HG03175 (cell line): ENCODE measurements at regions not wholly inside any gene's neighbourhood (a gene's known extent, or its start where the extent isn't known, plus 50 kb on each side); places are given as distances from the start of the nearest gene placed in this dataset.
"Not testable (repeated sequence)": the region's sequence is repeated elsewhere in the genome, so short reads cannot be mapped to it uniquely, and the experiment has no call there.

Source experiments
- ATAC-seq: cut with Tn5 transposase; IDR thresholded peaks from one replicate; pipeline ENCODE4 v1.9.1; 2021; ENCODE audit warnings: mild to moderate bottlenecking, moderate library complexity; ENCODE audit not compliant: unreplicated experiment

- no peak for ATAC-seq
Observed at GRCh38 chr1:4460651-4461050, 193.8 kb upstream of the AJAP1 start.

GRCh38 chr1:4461726-4462290 is 192.6 kb upstream of the AJAP1 start:
- ATAC-seq = no peak

- ATAC-seq = no peak
Observed at GRCh38 chr1:4462831-4463484, 191.5 kb upstream of the AJAP1 start.

- no peak for ATAC-seq
Observed at GRCh38 chr1:4463631-4464030, 190.8 kb upstream of the AJAP1 start.

GRCh38 chr1:4464478-4464877 is 189.9 kb upstream of the AJAP1 start:
- ATAC-seq = no peak

GRCh38 chr1:4467241-4467640 is 187.2 kb upstream of the AJAP1 start:
- no peak for ATAC-seq

- ATAC-seq = no peak
Observed at GRCh38 chr1:4468386-4468785, 186.0 kb upstream of the AJAP1 start.

GRCh38 chr1:4468804-4469514 is 185.4 kb upstream of the AJAP1 start:
- ATAC-seq = no peak

- ATAC-seq = no peak
Observed at GRCh38 chr1:4476394-4476793, 178.0 kb upstream of the AJAP1 start.

- ATAC-seq = no peak
Observed at GRCh38 chr1:4481451-4481850, 173.0 kb upstream of the AJAP1 start.

- ATAC-seq = no peak
Observed at GRCh38 chr1:4482526-4482925, 171.9 kb upstream of the AJAP1 start.

GRCh38 chr1:4483021-4483625 is 171.3 kb upstream of the AJAP1 start:
- ATAC-seq = no peak

- no peak for ATAC-seq
Observed at GRCh38 chr1:4485398-4485797, 169.0 kb upstream of the AJAP1 start.

GRCh38 chr1:4485878-4486277 is 168.5 kb upstream of the AJAP1 start:
- no peak for ATAC-seq

- no peak for ATAC-seq
Observed at GRCh38 chr1:4486408-4487120, 167.8 kb upstream of the AJAP1 start.

GRCh38 chr1:4488018-4488417 is 166.4 kb upstream of the AJAP1 start:
- ATAC-seq = no peak

- ATAC-seq = no peak
Observed at GRCh38 chr1:4489486-4489885, 164.9 kb upstream of the AJAP1 start.

- not testable (repeated sequence) for ATAC-seq
Observed at GRCh38 chr1:4489992-4490391, 164.4 kb upstream of the AJAP1 start.

- ATAC-seq = no peak
Observed at GRCh38 chr1:4494027-4494426, 160.4 kb upstream of the AJAP1 start.

- no peak for ATAC-seq
Observed at GRCh38 chr1:4494558-4494957, 159.9 kb upstream of the AJAP1 start.

GRCh38 chr1:4495809-4496208 is 158.6 kb upstream of the AJAP1 start:
- no peak for ATAC-seq
